ENCODE measurements at regions not wholly inside any gene's neighbourhood (a gene's known extent, or its start where the extent isn't known, plus 50 kb on each side); places are given as distances from the start of the nearest gene placed in this dataset.

GRCh38 chr7:89966067-89966664, 188.1 kb upstream of the STEAP1 start:
- no peaks in the 10 kb centered on the region for H3K4me1 Mint-ChIP-seq (ENCODE audit: low read depth)
- no peaks in the 10 kb centered on the region for H3K9me3 Mint-ChIP-seq
- no peak overlapping the region for H3K27ac Mint-ChIP-seq
- H3K4me3 Mint-ChIP-seq, result no peak overlapping the region
- H3K36me3 Mint-ChIP-seq (ENCODE audit: low read depth), result no peaks in the 10 kb centered on the region
- H3K27me3 Mint-ChIP-seq (ENCODE audit: low read depth), result no peaks in the 10 kb centered on the region

GRCh38 chr7:89975577-89975976, 178.7 kb upstream of the STEAP1 start:
- no peaks in the 10 kb centered on the region for H3K27me3 Mint-ChIP-seq (ENCODE audit: low read depth)
- no peak overlapping the region for H3K27ac Mint-ChIP-seq
- H3K36me3 Mint-ChIP-seq (ENCODE audit: low read depth), result no peaks in the 10 kb centered on the region
- H3K4me3 Mint-ChIP-seq, result no peak overlapping the region
- no peaks in the 10 kb centered on the region for H3K9me3 Mint-ChIP-seq
- no peaks in the 10 kb centered on the region for H3K4me1 Mint-ChIP-seq (ENCODE audit: low read depth)

DNA sequence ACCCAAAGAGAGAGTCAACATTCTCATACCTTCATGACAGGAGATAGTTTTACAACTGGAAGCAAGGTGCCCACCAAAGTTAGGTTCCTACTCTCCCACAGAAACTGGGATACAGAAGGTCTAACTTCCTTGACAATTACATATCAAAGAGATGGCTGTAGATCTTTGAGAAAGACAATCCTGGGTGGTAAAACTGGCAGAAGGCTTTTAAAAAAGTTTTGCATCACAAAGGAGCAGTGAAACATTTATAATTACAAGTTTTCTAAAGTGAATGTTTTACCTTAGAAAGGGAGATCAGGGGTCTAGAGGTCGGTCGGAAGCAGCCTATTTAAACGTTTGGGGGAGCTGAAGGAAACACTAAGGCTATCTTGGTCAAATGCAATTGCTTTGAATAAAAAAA, 166.6 kb upstream of the STEAP1 start:
- H3K4me3 Mint-ChIP-seq, result no peak overlapping the region
- H3K27ac Mint-ChIP-seq, result no peak overlapping the region
- no peaks in the 10 kb centered on the region for H3K27me3 Mint-ChIP-seq (ENCODE audit: low read depth)
- H3K36me3 Mint-ChIP-seq (ENCODE audit: low read depth), result no peaks in the 10 kb centered on the region
- H3K9me3 Mint-ChIP-seq, result peaks cover 4% of the 10 kb centered on the region
- H3K4me1 Mint-ChIP-seq (ENCODE audit: low read depth), result no peaks in the 10 kb centered on the region

DNA sequence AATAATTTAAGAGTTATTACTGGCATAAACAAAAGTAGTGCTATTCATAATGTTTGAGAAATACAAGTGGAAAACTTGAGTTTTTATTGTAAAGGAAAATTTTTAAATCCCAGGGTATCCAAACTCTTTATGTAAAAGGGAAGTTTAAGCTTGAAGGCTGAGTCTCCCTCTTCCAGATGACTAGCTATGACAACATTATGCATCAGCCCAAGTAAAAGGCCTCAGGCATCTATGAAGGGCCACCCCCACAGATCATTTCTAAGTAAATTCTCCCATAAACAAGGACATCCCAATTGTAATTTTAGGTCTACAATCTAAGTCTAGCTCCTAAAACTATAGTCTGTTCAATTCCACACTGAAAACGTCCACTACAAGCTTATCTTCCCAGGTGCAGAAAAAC, 166.2 kb upstream of the STEAP1 start:
- Mint-ChIP-seq H3K4me1 (ENCODE audit: low read depth) (no peaks in the 10 kb centered on the region), H3K36me3 (ENCODE audit: low read depth) (no peaks in the 10 kb centered on the region), H3K27ac (no peak overlapping the region), H3K4me3 (no peak overlapping the region), H3K27me3 (ENCODE audit: low read depth) (no peaks in the 10 kb centered on the region), H3K9me3 (peaks cover 4% of the 10 kb centered on the region)

DNA sequence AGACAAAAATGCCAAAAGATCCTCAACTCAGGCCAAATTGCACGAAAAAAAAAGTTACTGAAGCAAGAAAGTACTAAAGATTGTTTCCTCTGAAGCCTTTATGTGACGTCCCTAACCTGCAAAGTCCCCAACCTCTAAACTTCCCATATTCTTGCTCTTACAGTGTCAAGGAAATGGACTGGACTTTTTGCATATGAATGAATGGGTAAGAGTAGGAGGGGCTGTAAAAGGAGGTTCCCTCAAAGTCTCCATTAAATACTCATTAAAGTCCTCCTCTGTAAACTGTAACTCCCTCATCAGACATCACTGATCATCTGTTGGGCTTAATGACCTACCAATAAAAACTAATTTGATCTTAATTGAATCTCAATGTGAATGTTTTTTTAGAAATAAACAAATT, 164.8 kb upstream of the STEAP1 start:
- Mint-ChIP-seq H3K4me3 (no peak overlapping the region), H3K27ac (no peak overlapping the region), H3K27me3 (ENCODE audit: low read depth) (no peaks in the 10 kb centered on the region), H3K36me3 (ENCODE audit: low read depth) (no peaks in the 10 kb centered on the region), H3K4me1 (ENCODE audit: low read depth) (no peaks in the 10 kb centered on the region), H3K9me3 (peaks cover 4% of the 10 kb centered on the region)

DNA sequence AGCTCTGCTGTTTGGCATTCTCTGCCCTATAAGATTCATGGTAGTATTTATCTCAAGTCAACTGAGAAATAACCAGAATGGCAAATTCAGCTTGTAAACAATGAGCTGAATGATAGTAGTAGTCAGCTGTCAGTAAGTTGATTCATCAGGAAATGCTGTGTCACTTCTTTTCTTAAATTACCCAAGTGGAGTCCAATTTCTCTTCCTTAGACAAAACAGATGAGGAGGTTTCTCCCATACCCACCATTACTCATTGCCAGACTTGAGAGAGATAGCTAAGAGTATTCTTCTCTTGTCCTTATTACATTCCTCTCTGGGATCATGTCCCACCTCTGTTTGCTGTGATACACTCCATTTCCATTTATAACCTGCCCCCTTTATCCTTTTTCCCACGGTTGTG, 159.8 kb upstream of the STEAP1 start:
- no peaks in the 10 kb centered on the region for H3K27me3 Mint-ChIP-seq (ENCODE audit: low read depth)
- H3K4me1 Mint-ChIP-seq (ENCODE audit: low read depth), result no peaks in the 10 kb centered on the region
- H3K4me3 Mint-ChIP-seq, result no peak overlapping the region
- peaks cover 4% of the 10 kb centered on the region for H3K9me3 Mint-ChIP-seq
- no peak overlapping the region for H3K27ac Mint-ChIP-seq
- no peaks in the 10 kb centered on the region for H3K36me3 Mint-ChIP-seq (ENCODE audit: low read depth)

- no peaks in the 10 kb centered on the region for H3K27me3 Mint-ChIP-seq (ENCODE audit: low read depth)
- H3K4me1 Mint-ChIP-seq (ENCODE audit: low read depth), result no peaks in the 10 kb centered on the region
- no peaks in the 10 kb centered on the region for H3K36me3 Mint-ChIP-seq (ENCODE audit: low read depth)
- H3K9me3 Mint-ChIP-seq, result no peaks in the 10 kb centered on the region
- no peak overlapping the region for H3K4me3 Mint-ChIP-seq
- H3K27ac Mint-ChIP-seq, result no peak overlapping the region
Measured at GRCh38 chr7:89998554-89998953, 155.7 kb upstream of the STEAP1 start.

DNA sequence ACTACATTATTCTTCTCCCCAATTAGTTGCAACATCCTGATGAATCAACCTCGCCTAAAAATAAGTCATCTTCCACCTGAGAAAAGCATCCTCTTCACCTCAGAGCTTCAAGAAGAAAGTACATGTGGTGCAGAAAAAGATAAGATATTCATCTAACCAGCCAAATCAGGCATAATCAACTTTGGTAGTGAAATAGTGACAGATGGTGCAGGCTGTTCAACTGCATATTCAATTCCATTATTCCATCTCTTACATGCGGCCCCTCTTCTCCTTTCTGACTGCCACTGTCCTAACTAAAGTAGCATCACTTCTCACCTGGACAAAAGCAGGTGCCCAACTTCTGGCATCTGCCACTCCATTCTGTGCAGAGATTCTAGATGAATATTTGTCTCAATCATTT, 148.4 kb upstream of the STEAP1 start:
- no peaks in the 10 kb centered on the region for H3K9me3 Mint-ChIP-seq

GRCh38 chr7:90007001-90007654, 147.1 kb upstream of the STEAP1 start:
- H3K4me1 Mint-ChIP-seq (ENCODE audit: low read depth), result no peaks in the 10 kb centered on the region
- H3K27me3 Mint-ChIP-seq (ENCODE audit: low read depth), result no peaks in the 10 kb centered on the region
- H3K4me3 Mint-ChIP-seq, result no peak overlapping the region
- H3K27ac Mint-ChIP-seq, result no peak overlapping the region
- no peaks in the 10 kb centered on the region for H3K9me3 Mint-ChIP-seq
- no peaks in the 10 kb centered on the region for H3K36me3 Mint-ChIP-seq (ENCODE audit: low read depth)

More for the DNA sequence above, 148.4 kb upstream of the STEAP1 start:
- Mint-ChIP-seq H3K27ac (no peak overlapping the region), H3K4me1 (ENCODE audit: low read depth) (no peaks in the 10 kb centered on the region), H3K27me3 (ENCODE audit: low read depth) (no peaks in the 10 kb centered on the region), H3K4me3 (no peak overlapping the region), H3K36me3 (ENCODE audit: low read depth) (no peaks in the 10 kb centered on the region)

DNA sequence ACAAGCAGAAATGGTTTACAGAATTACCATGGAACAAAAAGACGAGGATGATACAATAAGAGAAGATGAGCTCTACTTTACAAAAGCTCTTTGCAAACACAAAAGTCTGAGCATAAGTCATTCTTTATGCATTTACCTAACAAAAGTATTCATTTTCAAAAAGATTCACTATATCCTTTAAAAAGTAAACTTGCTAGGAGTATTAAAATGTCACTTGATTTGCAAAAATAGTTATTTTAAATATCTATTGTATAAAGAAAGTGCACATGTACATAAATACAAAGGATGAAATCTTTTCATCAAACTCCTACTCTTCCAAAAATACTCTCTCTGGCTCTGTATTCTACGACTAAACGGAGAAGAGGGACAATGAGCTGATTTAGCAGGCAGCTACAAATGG, 146.4 kb upstream of the STEAP1 start:
- H3K4me3 Mint-ChIP-seq, result no peak overlapping the region
- H3K9me3 Mint-ChIP-seq, result no peaks in the 10 kb centered on the region
- no peaks in the 10 kb centered on the region for H3K36me3 Mint-ChIP-seq (ENCODE audit: low read depth)
- H3K27me3 Mint-ChIP-seq (ENCODE audit: low read depth), result no peaks in the 10 kb centered on the region
- no peak overlapping the region for H3K27ac Mint-ChIP-seq
- no peaks in the 10 kb centered on the region for H3K4me1 Mint-ChIP-seq (ENCODE audit: low read depth)

DNA sequence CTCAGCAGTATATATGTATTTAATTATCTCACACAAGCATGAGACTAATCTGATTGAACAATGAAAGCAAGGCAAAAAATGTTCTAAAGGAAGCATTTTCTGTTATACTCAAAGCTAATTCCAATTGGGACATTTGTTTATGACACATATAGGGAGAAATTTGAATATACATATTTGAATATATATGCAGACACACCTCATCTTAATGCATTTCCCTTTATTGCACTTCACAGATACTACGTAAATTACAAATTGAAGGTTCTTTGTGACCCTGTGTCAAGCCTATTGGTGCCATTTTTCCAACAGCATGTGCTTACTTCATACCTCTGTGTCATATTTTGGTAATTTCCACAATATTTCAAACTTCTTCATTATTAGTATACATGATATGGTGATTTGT, 132.1 kb upstream of the STEAP1 start:
- Mint-ChIP-seq H3K36me3 (ENCODE audit: low read depth) (no peaks in the 10 kb centered on the region), H3K4me3 (no peak overlapping the region), H3K9me3 (no peaks in the 10 kb centered on the region), H3K27me3 (ENCODE audit: low read depth) (no peaks in the 10 kb centered on the region), H3K27ac (no peak overlapping the region), H3K4me1 (ENCODE audit: low read depth) (no peaks in the 10 kb centered on the region)

- Mint-ChIP-seq H3K4me3 (no peak overlapping the region), H3K27ac (no peak overlapping the region), H3K27me3 (ENCODE audit: low read depth) (no peaks in the 10 kb centered on the region), H3K9me3 (no peaks in the 10 kb centered on the region), H3K36me3 (ENCODE audit: low read depth) (no peaks in the 10 kb centered on the region), H3K4me1 (ENCODE audit: low read depth) (no peaks in the 10 kb centered on the region)
Measured at GRCh38 chr7:90025771-90026170, 128.5 kb upstream of the STEAP1 start.

DNA sequence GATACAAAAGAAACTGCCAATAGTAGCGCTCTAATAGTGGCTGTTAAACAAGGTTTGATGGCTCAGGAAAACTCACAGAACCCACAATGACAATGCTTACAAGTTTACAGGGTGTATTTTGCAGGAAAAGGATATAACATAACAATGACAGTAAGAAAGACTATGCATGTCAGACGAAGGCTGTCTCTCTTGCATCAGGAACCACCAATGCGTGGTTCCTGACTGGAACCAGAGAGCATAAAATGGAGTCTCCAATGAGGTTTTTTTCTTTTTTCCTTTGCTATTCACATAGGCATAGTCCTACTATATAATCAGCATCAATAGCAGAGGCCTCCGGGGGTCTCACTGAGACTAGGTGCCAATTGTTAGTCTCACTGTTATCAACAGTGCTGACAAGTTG, 120.4 kb upstream of the STEAP1 start:
- H3K4me3 Mint-ChIP-seq, result no peak overlapping the region
- H3K27me3 Mint-ChIP-seq (ENCODE audit: low read depth), result no peaks in the 10 kb centered on the region
- no peaks in the 10 kb centered on the region for H3K36me3 Mint-ChIP-seq (ENCODE audit: low read depth)
- H3K9me3 Mint-ChIP-seq, result peaks cover 4% of the 10 kb centered on the region
- no peaks in the 10 kb centered on the region for H3K4me1 Mint-ChIP-seq (ENCODE audit: low read depth)
- no peak overlapping the region for H3K27ac Mint-ChIP-seq

GRCh38 chr7:90053094-90053493, 101.2 kb upstream of the STEAP1 start:
- Mint-ChIP-seq H3K9me3 (no peaks in the 10 kb centered on the region), H3K27ac (no peak overlapping the region), H3K4me3 (no peak overlapping the region), H3K36me3 (ENCODE audit: low read depth) (no peaks in the 10 kb centered on the region), H3K4me1 (ENCODE audit: low read depth) (no peaks in the 10 kb centered on the region), H3K27me3 (ENCODE audit: low read depth) (no peaks in the 10 kb centered on the region)

- Mint-ChIP-seq H3K27me3 (ENCODE audit: low read depth) (no peaks in the 10 kb centered on the region), H3K4me3 (no peak overlapping the region), H3K27ac (no peak overlapping the region), H3K4me1 (ENCODE audit: low read depth) (no peaks in the 10 kb centered on the region), H3K36me3 (ENCODE audit: low read depth) (no peaks in the 10 kb centered on the region), H3K9me3 (no peaks in the 10 kb centered on the region)
Measured at GRCh38 chr7:90061077-90061476, 93.2 kb upstream of the STEAP1 start.

DNA sequence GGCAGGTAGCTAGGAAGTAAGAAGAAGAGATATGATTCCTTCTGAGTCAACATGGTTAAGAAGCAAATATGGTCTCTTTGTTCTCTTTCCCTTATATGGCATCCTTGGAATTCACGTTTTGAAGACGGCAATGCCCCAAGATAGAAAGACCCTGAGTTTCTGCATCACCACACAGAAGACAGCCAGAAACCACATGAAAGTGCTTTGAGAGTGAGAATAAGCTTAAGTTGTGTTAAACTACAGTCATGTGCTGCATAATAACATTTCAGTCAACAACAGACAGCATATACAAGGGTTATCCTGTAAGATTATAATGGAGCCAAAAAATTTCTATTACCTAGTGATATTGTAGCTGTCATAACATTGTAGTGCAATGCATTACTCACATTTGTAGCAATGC, 89.9 kb upstream of the STEAP1 start:
- Mint-ChIP-seq H3K27ac (no peak overlapping the region), H3K9me3 (no peaks in the 10 kb centered on the region), H3K4me1 (ENCODE audit: low read depth) (no peaks in the 10 kb centered on the region), H3K36me3 (ENCODE audit: low read depth) (no peaks in the 10 kb centered on the region), H3K4me3 (no peak overlapping the region), H3K27me3 (ENCODE audit: low read depth) (no peaks in the 10 kb centered on the region)
